ENCODE measurements at regions not wholly inside any gene's neighbourhood (a gene's known extent, or its start where the extent isn't known, plus 50 kb on each side); places are given as distances from the start of the nearest gene placed in this dataset.
A peak's percentile ranks its signal among the peaks of the same experiment; 100 is the strongest.

- intact Hi-C loops (cut with micrococcal nuclease): loop anchor here (1.0 to 5.0 kb wide), 6 partner anchors 48 to 247 kb away; partner anchors contain the start of genes CTTNBP2 and LSM8
- H3K4me2 ChIP-seq (ENCODE audit: low read length): peak overlapping the region; percentile 80
- H3K9ac ChIP-seq (ENCODE audit: low read length): peak overlapping the region; percentile 64
- BruUV-seq (replicated peaks): no TSS peak
- peak overlapping the region; percentile 37; the same call in 1 of the 2 replicates for H3K4me3 ChIP-seq (ENCODE audit: low read length)
- no peaks in the 10 kb centered on the region for H4K20me1 ChIP-seq (ENCODE audit: low read length)
- peak; percentile 13 for ATAC-seq
- H3K36me3 ChIP-seq (ENCODE audit: low read depth, low read length): no peaks in the 10 kb centered on the region
- peaks cover 67% of the 10 kb centered on the region for H3K4me1 ChIP-seq (ENCODE audit: insufficient read depth, low read length)
- H2AFZ ChIP-seq (ENCODE audit: low read length): peak overlapping the region; percentile 26; the same call in 1 of the 2 replicates
- TF ChIP-seq EZH2 (IDR thresholded peaks at IDR 0.05; ENCODE audit: low read length, unreplicated experiment) (no peak), EZH2phosphoT487 (IDR thresholded peaks at IDR 0.05; ENCODE audit: borderline replicate concordance, low read length) (no peak), CTCF (conservative IDR thresholded peaks at IDR 0.05; ENCODE audit: low read depth, low read length) (no peak)
- CTCF ChIA-PET: interaction anchor here (1.0 to 2.7 kb wide), 2 partner anchors 42 to 154 kb away, joined by 6 to 11 read pairs; no protein-coding TSS in a partner anchor
- no peaks in the 10 kb centered on the region for H3K9me3 ChIP-seq (ENCODE audit: low read length)
- DNase-seq: peak; percentile 61
- H3K27me3 ChIP-seq (ENCODE audit: low read length): no peaks in the 10 kb centered on the region
- peaks cover 8% of the 10 kb centered on the region for H3F3A ChIP-seq (ENCODE audit: low read length, unreplicated experiment)
- H3K79me2 ChIP-seq (ENCODE audit: low read length): no peaks in the 10 kb centered on the region
- peak overlapping the region; percentile 92 for H3K27ac ChIP-seq (ENCODE audit: low read length)
- POLR2A ChIA-PET (ENCODE audit: unreplicated experiment): interaction anchor here (0.7 kb wide), 1 partner anchor 42 kb away, joined by 4 read pairs; no protein-coding TSS in a partner anchor
- H3K9me2 ChIP-seq (replicated peaks; ENCODE audit: low read length): no peaks in the 10 kb centered on the region
Measured at GRCh38 chr7:117950601-117951260, 77.5 kb upstream of the CTTNBP2 start.

- peak overlapping the region; percentile 26; the same call in 1 of the 2 replicates for H2AFZ ChIP-seq (ENCODE audit: low read length)
- peak overlapping the region; percentile 80 for H3K4me2 ChIP-seq (ENCODE audit: low read length)
- H3K9me3 ChIP-seq (ENCODE audit: low read length): no peaks in the 10 kb centered on the region
- peaks cover 61% of the 10 kb centered on the region for H3K4me1 ChIP-seq (ENCODE audit: insufficient read depth, low read length)
- no peaks in the 10 kb centered on the region for H3K79me2 ChIP-seq (ENCODE audit: low read length)
- POLR2A ChIA-PET (ENCODE audit: unreplicated experiment): interaction anchor here (0.7 kb wide), 1 partner anchor 42 kb away, joined by 4 read pairs; no protein-coding TSS in a partner anchor
- CTCF ChIA-PET: interaction anchor here (1.0 to 2.7 kb wide), 2 partner anchors 42 to 153 kb away, joined by 6 to 11 read pairs; no protein-coding TSS in a partner anchor
- H3K36me3 ChIP-seq (ENCODE audit: low read depth, low read length): no peaks in the 10 kb centered on the region
- TF ChIP-seq EZH2phosphoT487 (IDR thresholded peaks at IDR 0.05; ENCODE audit: borderline replicate concordance, low read length) (no peak), CTCF (conservative IDR thresholded peaks at IDR 0.05; ENCODE audit: low read depth, low read length) (0 out of 2 replicates have a peak, but pooled peaks have one; percentile 31)
- H3F3A ChIP-seq (ENCODE audit: low read length, unreplicated experiment): peaks cover 8% of the 10 kb centered on the region
- H3K9me2 ChIP-seq (replicated peaks; ENCODE audit: low read length): no peaks in the 10 kb centered on the region
- H3K27me3 ChIP-seq (ENCODE audit: low read length): no peaks in the 10 kb centered on the region
- peak; percentile 83 for DNase-seq
- intact Hi-C loops (cut with micrococcal nuclease): loop anchor here (1.0 to 5.0 kb wide), 6 partner anchors 47 to 246 kb away; partner anchors contain the start of genes CTTNBP2 and LSM8
- H3K9ac ChIP-seq (ENCODE audit: low read length): peak overlapping the region; percentile 64
- peak; percentile 46 for ATAC-seq
- H3K4me3 ChIP-seq (ENCODE audit: low read length): peak overlapping the region; percentile 37
- H4K20me1 ChIP-seq (ENCODE audit: low read length): no peaks in the 10 kb centered on the region
- H3K27ac ChIP-seq (ENCODE audit: low read length): peak overlapping the region; percentile 92
- no TSS peak for BruUV-seq (replicated peaks)
Measured at GRCh38 chr7:117951285-117951684, 78.0 kb upstream of the CTTNBP2 start.
